ENCODE measurements at regions not wholly inside any gene's neighbourhood (a gene's known extent, or its start where the extent isn't known, plus 50 kb on each side); places are given as distances from the start of the nearest gene placed in this dataset.

DNA sequence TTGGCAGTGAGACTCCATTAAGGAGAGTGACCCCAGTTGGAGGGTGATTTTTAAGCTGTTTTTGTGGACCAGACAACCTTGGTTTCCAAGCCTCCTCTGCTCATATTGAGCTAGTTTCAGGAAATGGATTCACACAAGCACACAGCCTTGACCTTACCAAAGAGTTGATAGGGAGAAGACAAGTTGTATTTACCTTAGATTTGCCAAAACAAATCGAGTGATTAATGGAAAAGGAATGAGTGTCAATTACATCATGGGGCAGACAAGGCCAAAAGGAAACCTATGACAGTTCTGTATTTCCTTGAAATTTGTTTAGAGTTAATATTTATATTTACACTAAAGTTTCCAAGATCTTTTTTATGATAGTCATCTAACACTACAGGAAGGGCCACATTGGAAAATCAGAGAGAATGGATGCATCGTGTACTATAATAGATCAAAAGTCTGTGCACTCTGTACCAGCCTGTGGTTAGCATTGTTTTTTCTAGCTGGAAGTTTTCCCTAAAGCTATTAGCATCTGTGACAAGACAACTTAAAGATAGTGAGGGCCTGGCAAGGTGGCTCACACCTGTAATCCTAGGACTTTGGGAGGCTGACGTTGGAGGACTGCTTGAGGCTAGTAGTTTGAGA lies 86.0 kb upstream of the FER start:
- TF ChIP-seq FOXK2 (IDR thresholded peaks at IDR 0.05) (no peak), ELF4 (IDR thresholded peaks at IDR 0.05) (no peak), FOXM1 (IDR thresholded peaks at IDR 0.05; ENCODE audit: borderline replicate concordance) (no peak), SUZ12 (IDR thresholded peaks at IDR 0.05) (no peak), ZNF384 (IDR thresholded peaks at IDR 0.05) (no peak), HDGF (IDR thresholded peaks at IDR 0.05; ENCODE audit: borderline replicate concordance) (no peak), SP1 (IDR thresholded peaks at IDR 0.05) (no peak)

Measured in HEK293T (cell line).